HG03095 (cell line): ENCODE measurements at regions not wholly inside any gene's neighbourhood (a gene's known extent, or its start where the extent isn't known, plus 50 kb on each side); places are given as distances from the start of the nearest gene placed in this dataset.

Source experiments
- ATAC-seq: cut with Tn5 transposase; IDR thresholded peaks from one replicate; pipeline ENCODE4 v1.9.1; 2021; ENCODE audit warnings: moderate library complexity; ENCODE audit not compliant: unreplicated experiment

DNA sequence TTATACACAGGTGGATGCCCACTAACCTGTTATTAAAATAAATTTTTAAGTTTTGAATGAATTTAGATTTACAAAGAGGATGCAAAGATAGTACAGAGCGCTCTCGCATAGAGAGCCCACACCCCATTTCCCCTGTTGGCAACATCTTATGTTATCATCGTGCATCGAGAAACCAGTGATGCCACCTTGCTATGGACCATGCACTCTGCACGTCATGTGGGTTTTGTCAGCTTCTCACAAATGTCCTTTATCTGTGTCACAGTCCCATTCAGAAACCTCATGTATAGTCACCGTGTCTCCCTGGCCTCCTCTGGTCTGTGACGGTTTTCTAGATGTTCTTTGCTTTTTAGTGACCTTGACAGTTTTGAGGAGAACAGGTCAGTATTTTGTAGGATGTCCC is 60.0 kb downstream of the ING1 start:
- no peak for ATAC-seq

DNA sequence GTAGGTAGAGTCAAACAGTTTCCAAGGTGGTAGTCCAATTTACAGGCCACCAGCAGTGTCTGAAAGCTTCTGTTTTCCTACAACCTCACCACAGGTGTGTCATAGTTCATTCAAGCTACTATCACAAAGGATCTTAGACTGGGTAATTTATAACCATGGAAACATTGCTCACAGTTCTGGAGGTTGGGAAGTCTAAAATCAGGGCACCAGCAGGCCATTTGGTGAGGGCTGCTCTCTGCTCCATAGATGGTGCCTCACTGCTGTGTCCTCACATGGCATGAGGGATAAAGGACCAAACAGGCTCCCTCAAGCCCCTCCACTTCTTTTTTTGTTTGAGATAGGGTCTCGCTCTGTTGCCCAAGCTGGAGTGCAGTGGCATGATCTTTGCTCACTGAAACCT is 60.6 kb downstream of the ING1 start:
- ATAC-seq: no peak

DNA sequence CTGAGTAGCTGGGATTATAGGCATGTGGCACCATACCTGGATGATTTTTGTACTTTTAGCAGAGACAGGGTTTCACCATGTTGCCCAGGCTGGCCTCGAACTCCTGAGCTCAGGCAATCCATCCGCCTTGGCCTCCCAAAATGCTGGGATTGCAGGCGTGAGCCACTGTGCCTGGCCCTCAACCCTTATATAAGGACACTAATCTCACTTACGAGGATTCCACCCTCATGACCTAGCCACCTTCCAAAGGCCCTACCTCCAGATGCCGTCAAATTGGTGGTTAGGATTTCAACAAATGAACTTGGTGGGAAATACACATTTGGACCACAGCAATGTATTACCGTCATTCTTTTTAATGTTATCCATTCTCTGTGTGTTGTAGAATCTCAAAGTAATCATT is 61.0 kb downstream of the ING1 start:
- no peak for ATAC-seq

DNA sequence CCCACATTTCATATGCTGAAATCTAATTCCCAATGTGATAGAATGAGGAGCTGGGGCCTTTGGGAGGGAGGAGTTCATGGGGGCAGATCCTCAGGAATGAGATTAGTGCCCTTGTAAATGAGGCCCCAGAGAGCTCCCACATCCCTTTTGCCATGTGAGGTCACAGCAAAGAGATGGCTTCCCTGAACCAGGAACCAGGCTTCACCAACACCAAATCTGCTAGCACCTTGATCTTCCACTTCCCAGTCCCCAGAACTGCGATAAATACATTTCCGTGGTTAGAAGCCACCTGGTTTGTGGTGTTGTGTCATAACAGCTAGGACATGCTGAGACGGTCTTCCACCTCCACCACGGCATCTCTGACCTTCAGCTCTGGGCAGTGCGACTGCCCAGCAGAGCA is 62.1 kb downstream of the ING1 start:
- no peak for ATAC-seq

DNA sequence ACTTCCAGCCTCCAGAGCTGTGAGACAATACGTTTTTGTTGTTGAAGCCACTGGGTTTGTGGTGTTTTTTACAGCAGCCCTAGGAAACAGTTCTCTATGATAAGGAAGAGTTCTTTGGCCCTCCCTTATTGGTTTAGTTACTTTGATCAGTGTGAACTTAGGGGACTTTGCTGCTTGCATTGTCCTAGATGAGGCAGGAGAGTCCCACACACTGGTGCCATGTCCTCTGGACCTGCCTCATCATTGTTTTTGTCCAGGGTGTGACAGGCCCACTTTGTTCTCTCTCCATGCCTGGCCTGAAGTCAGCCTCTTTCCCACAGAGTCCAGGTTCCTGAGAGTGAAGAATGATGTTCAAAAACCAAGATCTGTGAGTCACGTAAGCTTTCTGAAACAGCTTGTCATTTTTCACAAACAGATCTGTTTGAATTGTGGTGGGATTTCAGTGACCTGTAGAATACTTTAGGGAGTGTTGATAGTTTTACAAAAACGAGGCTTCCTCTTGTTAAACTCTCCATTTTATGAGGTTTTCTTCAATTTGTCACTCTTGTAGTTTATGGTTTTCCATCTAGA is 63.8 kb downstream of the ING1 start:
- ATAC-seq: no peak

DNA sequence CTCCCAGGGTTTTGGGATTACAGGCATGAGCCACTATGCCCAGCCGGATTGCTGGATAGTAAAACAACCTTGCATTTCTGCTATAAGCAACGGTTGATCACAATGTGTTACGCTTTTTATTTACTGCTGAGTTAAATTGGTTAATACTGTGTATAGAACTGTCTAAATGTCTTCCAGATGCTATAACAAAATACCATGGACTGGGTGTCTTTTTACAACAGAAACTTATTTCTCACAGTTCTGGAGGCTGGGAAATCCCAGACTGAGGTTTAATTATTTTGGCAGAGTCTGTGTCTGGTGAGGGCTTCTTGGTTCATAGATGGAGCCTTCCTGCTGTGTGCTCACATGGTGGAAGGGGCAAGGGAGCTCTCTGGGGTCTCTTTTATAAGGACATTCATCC is 65.5 kb downstream of the ING1 start:
- ATAC-seq: no peak

DNA sequence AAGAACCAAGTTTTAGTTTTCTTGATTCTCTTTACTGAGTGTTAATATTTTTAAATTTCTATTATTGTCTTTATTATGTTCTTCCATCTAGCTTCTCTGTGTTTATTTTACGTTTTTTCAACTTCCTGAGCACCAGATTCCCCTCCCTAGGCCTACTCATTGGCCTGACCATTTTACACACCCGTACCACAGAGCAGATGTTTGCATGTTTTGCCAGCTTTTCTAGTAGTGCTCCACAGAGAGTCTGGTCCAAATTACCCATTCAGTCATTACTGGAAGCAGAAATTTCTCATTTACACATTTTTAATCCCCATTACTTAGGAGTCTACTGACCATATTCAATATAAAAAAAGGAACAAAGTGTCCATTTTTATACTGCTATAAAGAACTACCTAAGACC is 66.9 kb downstream of the ING1 start:
- ATAC-seq: no peak

DNA sequence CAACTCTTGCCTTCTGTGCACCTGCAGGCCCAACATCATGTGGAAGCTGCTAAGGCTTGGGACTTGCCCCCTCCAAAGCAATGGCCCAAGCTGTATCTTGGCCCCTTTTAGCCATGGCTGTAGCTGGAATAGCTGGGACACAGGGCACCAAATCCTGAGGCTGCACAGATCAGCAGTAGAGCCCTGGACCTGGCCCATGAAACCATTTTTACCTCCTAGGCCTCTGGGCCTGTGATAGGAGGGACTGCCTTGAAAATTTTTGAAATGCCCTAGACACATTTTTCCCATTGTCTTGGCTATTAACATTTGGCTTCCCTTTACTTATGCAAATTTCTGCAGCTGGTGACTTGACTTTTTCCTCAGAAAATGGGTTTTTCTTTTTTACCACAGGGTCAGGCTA is 68.7 kb downstream of the ING1 start:
- no peak for ATAC-seq

DNA sequence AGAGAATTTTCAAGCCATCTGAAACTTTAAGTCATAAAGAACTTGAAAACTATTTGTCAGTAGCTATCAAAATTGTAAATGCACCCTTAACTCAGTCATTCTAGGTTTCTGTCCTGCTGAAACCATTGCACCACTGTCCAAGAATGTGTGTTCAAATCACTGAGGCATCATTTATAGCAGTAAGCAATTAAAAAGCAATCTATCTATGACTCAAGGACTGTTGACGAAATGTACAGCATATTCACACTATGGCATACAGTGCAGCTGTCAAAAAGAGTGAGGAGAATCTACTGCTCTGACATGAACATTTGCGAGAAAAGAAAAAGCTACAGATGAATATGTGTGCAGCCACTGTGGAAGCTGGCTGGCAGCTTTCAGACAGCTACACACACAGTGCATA is 71.2 kb downstream of the ING1 start:
- ATAC-seq: no peak

DNA sequence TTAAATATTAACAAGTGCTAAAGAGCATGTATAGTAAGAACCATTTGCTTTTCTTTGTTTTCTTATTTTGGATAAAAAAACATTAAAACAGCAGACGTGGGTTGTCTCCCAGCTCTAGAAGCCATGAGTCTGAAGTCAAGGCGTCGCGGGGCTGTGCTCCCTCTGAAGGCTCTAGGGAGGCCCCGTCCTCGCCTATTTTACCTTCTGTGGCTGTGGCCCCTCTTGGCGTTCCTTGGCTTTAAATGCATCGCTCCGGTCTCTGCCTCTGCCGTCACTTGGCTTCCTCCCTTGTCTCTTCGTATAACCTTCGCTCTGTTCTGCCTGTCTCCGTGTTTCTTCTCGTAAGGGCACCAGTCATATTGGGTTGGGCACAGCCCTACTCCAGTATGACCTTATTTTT is 75.3 kb downstream of the ING1 start:
- ATAC-seq: no peak

DNA sequence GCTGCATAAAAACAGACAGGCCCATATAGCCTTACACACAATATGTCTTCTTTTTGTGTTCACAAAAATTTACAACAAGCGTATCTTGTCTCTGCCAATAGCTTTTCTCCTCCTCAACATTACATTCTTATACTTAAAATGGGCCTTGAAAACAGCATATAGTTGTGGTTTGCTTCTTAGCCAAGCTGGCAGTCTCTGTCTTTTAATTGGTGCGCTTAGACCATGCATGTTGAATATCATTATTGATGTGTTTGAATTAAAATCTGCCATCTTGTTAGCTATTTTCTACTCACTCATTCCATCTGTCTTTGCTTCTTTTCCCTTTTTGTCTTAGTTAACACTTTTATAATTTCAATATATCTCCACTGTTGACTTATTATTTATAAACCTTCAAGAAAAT is 76.4 kb downstream of the ING1 start:
- no peak for ATAC-seq

DNA sequence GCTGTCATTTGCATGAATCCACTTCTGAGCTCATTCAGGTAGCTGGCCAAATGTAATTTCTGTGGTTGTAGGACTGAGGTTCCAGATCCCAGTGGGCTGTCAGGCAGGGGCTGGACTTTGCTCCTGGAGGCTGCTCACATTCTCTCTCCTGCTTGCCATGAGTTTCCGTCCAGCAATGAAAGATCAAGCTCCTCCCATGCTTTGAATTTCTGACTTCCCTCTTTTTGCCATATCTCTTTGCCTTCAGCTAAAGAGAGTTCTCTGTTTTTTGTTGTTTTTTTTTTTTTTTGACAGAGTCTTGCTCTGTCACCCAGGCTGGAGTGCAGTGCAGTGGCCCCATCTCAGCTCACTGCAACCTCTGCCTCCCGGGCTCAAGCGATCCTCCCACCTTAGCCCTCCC is 76.9 kb downstream of the ING1 start:
- ATAC-seq: no peak

DNA sequence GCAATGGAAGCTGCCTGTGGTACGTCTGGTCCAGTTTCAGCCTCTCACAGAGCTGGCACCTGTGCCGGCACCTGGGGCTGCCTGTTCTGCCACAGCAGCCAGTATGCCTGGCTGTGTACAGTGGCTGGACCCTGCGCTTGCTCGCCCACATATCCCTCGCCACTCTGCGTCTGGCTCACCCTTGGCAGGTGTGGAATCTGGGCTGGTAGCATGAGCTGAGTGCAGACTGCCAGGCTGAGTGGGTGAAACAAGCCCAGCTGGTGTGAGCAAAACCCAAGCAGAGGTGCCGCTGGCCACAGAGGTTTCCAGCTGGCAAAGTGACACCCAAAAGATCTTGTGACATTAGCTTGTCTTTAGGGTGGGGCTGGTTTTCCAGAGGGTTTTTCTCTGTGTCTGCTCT is 80.7 kb downstream of the ING1 start:
- no peak for ATAC-seq

DNA sequence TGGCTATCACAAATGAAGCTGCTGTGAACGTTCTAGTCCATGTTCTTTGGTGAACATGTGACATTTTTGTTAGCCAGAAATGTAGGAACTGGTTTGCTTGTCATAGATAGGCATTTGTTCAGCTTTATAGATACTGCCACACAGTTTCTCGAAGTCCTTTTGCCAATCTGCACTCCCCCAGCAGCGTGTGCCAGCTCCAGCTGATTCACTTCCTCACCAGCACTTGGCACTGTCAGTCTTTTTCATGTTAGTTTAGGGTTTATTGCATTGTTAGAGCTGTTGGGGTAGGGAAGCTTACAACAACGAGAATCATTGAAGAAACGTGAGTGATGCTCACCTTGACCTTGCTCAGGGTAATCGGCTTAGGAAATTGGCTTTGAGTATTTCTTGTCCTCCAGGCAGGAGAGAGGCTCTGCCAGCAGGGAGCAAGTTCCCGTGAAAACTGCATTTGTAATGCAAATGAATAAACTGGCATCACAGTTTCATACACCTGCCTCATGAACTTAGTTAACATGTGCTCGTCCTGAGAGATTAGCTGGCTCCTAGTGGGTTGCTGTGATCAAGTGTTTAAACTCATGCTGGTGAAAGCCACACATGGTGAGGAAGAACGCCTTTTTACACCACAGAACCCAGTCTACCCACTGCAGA is 83.9 kb downstream of the ING1 start:
- no peak for ATAC-seq

DNA sequence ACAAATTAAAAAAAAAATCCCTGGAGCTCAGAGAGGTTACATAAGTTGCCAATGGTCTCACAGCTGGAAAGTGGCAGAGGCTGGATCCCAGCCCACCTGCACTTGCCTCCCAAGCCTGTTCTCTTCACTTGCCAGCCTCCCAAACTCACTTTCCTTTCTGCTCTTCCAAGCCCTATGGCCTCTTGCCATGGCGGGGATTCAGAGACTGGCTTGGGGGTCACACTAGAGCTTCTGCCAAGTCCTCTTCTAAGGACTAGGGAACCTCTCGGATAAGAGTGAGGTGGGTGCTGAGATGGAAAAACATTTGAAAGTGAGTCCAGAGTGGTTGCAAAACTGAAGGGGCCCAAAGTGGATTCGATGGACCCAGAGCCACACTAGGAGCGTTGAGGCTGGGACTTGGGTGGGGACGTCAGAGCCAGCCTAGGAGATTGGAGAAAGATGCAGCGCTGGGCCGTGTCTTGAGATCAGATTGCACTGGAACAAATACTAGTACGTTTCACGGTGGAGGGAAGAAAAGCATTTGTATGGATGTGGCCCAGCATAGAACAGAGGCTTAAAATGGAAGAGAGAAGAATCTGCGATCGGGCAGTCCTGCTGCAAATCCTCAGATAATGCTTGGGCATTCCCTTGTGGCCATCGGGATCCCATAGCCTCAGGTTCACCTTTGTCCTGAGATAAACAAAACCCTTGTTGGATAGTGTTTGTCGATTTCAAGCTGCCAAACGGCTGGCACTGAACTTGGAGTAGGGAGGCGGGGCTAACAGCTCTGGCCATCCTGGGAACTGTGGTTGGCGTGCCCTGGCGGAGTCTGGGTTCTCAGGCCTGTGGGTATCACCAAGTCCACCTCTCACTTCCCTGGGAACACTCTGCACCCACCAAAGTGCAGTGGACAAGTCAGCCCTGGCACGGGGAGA is 84.8 kb downstream of the ING1 start:
- no peak for ATAC-seq

DNA sequence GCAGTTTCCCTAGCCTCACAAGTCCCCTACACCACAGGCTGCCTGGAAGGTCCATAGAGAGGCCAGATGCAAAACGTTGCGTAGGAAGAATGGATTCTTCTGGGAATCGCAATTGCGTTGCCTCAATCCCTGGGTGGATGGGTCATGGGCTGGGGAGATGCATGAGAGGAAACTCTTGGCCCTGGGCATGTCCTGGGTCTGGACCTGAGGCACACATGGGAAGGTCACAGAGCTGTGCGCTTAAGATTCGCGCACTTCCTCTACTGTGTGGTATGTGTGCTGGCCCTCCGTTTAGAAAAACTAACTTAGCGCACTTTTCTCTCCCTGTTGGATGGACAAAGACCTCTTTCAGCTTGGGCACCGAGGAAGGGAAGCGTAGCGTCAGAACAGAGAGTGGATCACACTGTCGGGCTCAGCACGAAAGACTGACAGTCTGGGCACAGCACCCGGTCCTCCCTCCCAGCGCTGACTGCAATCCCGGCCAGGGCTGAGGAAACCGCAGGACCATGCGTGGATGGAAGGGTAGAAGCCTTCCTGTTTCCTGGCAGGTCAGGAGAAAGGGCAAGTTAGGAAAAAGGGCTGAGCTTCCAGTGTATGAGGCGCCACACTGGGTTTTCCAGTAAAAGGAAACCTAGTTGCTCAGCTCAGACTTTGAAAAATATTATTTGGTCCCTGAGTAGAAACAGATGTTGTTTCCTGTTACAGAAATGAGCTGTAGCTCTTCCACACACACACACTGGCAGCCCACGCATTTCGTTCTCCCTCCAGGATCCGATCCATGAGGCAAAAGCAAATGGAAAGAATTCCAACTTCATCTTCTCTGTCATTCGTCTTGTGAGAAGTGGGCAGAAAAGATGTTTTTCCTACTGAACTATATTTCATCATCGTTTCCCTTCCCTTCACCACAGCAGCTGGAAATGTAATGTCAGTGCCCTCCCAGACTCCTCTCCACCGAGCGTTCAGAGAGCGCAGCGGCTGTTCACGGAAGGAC is 86.0 kb downstream of the ING1 start:
- ATAC-seq: no peak

DNA sequence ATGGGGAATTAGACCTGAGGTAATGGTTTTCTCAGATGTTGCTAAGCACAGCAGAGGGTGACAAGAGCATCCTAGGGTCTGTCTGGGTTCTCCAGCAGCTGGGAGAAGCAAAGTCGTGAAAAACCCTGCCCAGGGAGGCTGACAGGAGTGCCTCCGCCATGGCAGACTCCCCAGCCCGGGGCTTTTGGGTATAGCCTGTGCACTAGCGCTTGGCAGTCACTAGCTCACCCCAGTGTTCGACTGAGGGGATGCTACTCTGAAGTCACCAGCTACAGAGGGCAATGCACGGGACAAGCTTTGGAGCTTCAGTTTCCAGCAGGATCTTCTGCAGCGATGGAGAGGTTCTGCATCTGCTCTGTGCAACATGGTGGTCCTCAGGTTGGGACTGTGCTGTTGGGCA is 87.5 kb downstream of the ING1 start:
- no peak for ATAC-seq

DNA sequence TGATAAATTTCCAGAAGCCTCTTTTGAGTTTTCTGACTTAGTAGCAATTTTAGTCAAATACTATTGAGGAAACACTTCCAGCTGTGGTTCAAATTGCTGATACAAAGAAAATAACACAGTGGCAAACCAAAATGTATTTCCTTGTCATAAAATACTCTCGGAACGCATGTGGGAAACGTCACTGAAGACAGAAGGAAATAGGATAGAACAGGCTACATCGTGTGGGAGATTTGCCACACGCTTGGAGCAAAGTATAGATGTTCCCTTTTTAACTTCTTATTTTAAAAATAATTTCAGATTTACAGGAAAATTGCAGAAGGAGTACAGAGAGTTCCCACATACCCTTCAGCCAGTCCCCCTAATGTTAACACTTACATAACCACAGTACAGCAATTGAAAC is 88.8 kb downstream of the ING1 start:
- ATAC-seq: no peak

DNA sequence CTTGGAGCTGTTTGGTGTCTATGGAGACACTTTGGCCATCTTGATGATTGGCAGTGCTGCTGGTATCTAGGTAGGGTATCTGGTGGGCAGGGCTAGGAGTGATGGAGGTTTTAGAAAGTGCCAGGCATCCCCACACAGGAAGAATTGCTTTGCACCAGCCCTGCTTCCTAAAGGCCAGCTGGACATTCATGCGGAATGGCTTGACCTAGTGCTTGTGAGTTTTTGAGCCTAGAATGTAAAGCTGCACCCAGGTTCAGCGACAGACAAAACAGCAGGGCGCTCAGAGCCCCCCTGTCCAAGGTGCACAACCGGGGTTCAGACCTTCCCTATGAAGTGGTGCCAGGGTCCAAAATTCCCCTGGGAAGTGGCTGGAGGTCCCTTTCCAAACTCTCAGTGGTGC is 93.1 kb downstream of the ING1 start:
- ATAC-seq: no peak

DNA sequence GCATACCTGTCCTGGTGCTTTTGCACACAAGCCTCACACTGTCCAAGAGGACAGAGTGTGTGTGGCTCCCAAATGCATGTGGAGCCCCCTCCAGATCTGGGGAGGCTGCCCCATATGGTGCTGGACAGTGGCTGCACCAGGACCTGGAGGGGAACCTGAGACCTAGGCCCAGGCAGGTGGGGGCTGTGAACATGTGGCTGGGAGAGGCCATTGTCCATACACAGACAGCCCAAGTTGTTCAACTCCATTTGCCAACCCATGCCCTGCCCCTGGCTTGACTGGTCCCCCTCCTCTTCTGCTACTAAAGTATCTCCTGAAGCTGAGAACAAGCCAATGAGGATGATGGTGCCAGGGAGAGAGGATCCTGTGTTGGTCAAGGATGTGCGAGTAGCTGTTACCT is 94.0 kb downstream of the ING1 start:
- no peak for ATAC-seq

DNA sequence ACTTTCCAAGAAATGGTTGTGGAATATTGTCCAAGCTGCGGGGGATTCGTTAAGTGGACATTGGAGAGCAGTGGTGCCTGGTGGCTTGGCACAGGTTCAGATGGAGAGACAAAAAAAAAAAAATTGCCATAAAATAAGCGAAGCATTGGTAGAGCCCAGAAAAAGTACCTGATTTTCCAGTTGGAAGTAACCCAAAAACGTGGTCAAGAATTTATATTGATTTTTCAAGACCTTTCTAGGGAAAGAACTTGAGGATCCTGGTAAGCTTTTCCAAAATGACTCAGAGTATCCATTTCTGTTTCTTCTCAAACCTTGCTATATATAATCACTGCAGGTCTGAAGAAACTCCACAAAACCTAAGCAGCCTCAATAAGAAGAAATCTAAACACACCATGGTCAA is 94.6 kb downstream of the ING1 start:
- no peak for ATAC-seq
